ENCODE measurements at regions not wholly inside any gene's neighbourhood (a gene's known extent, or its start where the extent isn't known, plus 50 kb on each side); places are given as distances from the start of the nearest gene placed in this dataset.

GRCh38 chr10:128594688-128595087 is 468.5 kb upstream of the MKI67 start:
- no peak for FAIRE-seq

- no peak for FAIRE-seq
Observed at GRCh38 chr10:128596906-128597305, 470.7 kb upstream of the MKI67 start.

- FAIRE-seq = no peak
Observed at GRCh38 chr10:128599030-128599429, 472.8 kb upstream of the MKI67 start.

GRCh38 chr10:128599538-128599937 is 473.3 kb upstream of the MKI67 start:
- no peak for FAIRE-seq

- no peak for FAIRE-seq
Observed at GRCh38 chr10:128602183-128602582, 476.0 kb upstream of the MKI67 start.

GRCh38 chr10:128604025-128604424 is 477.8 kb upstream of the MKI67 start:
- no peak for FAIRE-seq

- FAIRE-seq = no peak
Observed at GRCh38 chr10:128605180-128605579, 479.0 kb upstream of the MKI67 start.

- FAIRE-seq = no peak
Observed at GRCh38 chr10:128606055-128606454, 479.8 kb upstream of the MKI67 start.

- no peak for FAIRE-seq
Observed at GRCh38 chr10:128608791-128609190, 482.6 kb upstream of the MKI67 start.

- no peak for FAIRE-seq
Observed at GRCh38 chr10:128609460-128609859, 483.2 kb upstream of the MKI67 start.

- no peak for FAIRE-seq
Observed at GRCh38 chr10:128610113-128610512, 483.9 kb upstream of the MKI67 start.

- FAIRE-seq = no peak
Observed at GRCh38 chr10:128612195-128612594, 486.0 kb upstream of the MKI67 start.

- FAIRE-seq = no peak
Observed at GRCh38 chr10:128612631-128613030, 486.4 kb upstream of the MKI67 start.

GRCh38 chr10:128614016-128614605 is 487.9 kb upstream of the MKI67 start:
- no peak for FAIRE-seq

- no peak for FAIRE-seq
Observed at GRCh38 chr10:128614802-128615553, 488.8 kb upstream of the MKI67 start.

GRCh38 chr10:128617532-128617931 is 491.3 kb upstream of the MKI67 start:
- FAIRE-seq = no peak

- FAIRE-seq = no peak
Observed at GRCh38 chr10:128622706-128623105, 496.5 kb upstream of the MKI67 start.

GRCh38 chr10:128623776-128624175 is 497.6 kb upstream of the MKI67 start:
- FAIRE-seq = no peak

GRCh38 chr10:128624656-128625530 is 498.7 kb upstream of the MKI67 start:
- FAIRE-seq = no peak

GRCh38 chr10:128625926-128626325 is 499.7 kb upstream of the MKI67 start:
- no peak for FAIRE-seq

GRCh38 chr10:128626397-128627000 is 500.3 kb upstream of the MKI67 start:
- FAIRE-seq = no peak

GRCh38 chr10:128627811-128628210 is 501.6 kb upstream of the MKI67 start:
- FAIRE-seq = no peak

GRCh38 chr10:128628252-128628651 is 502.0 kb upstream of the MKI67 start:
- no peak for FAIRE-seq

Data from A204.1 (cell line).